Parathyroid adenoma (tissue), 2 donors: ENCODE measurements at regions not wholly inside any gene's neighbourhood (a gene's known extent, or its start where the extent isn't known, plus 50 kb on each side); places are given as distances from the start of the nearest gene placed in this dataset.

Experiments
- H2AFZ ChIP-seq: fragments of 300-600 bp; sonication (generic); one replicate; pipeline ENCODE4 v1.7.0; 2017; ENCODE audit warnings: antibody characterized with exemption, mild to moderate bottlenecking
- H3K27ac ChIP-seq: fragments of 300-600 bp; sonication (generic); one replicate; pipeline ENCODE4 v1.7.0; 2017
- H3K27me3 ChIP-seq: fragments of 300-600 bp; sonication (generic); one replicate; pipeline ENCODE4 v1.7.0; 2017; ENCODE audit warnings: low read length; ENCODE audit not compliant: control insufficient read depth, insufficient read depth
- H3K36me3 ChIP-seq: fragments of 300-600 bp; sonication (generic); one replicate; pipeline ENCODE4 v1.7.0; 2017; ENCODE audit warnings: low read length; ENCODE audit not compliant: control insufficient read depth, insufficient read depth
- H3K4me1 ChIP-seq: fragments of 300-600 bp; sonication (generic); one replicate; pipeline ENCODE4 v1.7.0; 2017; ENCODE audit warnings: control low read depth
- H3K4me2 ChIP-seq: fragments of 300-600 bp; sonication (generic); one replicate; pipeline ENCODE4 v1.7.0; 2017; ENCODE audit warnings: low read length
- H3K4me3 ChIP-seq: fragments of 300-600 bp; sonication (generic); one replicate; pipeline ENCODE4 v1.7.0; 2017; ENCODE audit warnings: low read depth, low read length
- H3K79me2 ChIP-seq: fragments of 300-600 bp; sonication (generic); one replicate; pipeline ENCODE4 v1.7.0; 2017; ENCODE audit warnings: control low read depth
- H3K9ac ChIP-seq: fragments of 300-600 bp; sonication (generic); one replicate; pipeline ENCODE4 v1.7.0; 2017; ENCODE audit warnings: mild to moderate bottlenecking
- H3K9me3 ChIP-seq: fragments of 300-600 bp; sonication (generic); one replicate; pipeline ENCODE4 v1.7.0; 2017; ENCODE audit warnings: low read length; ENCODE audit not compliant: control insufficient read depth
- TF ChIP-seq, protein P1 (sequence below): fragments of 300-600 bp; sonication (generic); IDR thresholded peaks from one replicate; pipeline ENCODE4 v1.7.0; 2017; ENCODE audit warnings: antibody characterized with exemption, mild to moderate bottlenecking
- donor health status: primary hyperparathyroidism.

GRCh38 chr4:10303291-10303690 lies 153.9 kb downstream of the ZNF518B start:
- no peak overlapping the region for H2AFZ ChIP-seq
- H3K9ac ChIP-seq = no peak overlapping the region
- TF ChIP-seq, protein P1, sequence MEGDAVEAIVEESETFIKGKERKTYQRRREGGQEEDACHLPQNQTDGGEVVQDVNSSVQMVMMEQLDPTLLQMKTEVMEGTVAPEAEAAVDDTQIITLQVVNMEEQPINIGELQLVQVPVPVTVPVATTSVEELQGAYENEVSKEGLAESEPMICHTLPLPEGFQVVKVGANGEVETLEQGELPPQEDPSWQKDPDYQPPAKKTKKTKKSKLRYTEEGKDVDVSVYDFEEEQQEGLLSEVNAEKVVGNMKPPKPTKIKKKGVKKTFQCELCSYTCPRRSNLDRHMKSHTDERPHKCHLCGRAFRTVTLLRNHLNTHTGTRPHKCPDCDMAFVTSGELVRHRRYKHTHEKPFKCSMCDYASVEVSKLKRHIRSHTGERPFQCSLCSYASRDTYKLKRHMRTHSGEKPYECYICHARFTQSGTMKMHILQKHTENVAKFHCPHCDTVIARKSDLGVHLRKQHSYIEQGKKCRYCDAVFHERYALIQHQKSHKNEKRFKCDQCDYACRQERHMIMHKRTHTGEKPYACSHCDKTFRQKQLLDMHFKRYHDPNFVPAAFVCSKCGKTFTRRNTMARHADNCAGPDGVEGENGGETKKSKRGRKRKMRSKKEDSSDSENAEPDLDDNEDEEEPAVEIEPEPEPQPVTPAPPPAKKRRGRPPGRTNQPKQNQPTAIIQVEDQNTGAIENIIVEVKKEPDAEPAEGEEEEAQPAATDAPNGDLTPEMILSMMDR = no peak
- H3K79me2 ChIP-seq = no peaks in the 10 kb centered on the region
- H3K9me3 ChIP-seq = no peaks in the 10 kb centered on the region
- no peaks in the 10 kb centered on the region for H3K4me1 ChIP-seq
- H3K27ac ChIP-seq = no peak overlapping the region
- no peak overlapping the region for H3K4me2 ChIP-seq
- H3K27me3 ChIP-seq = no peaks in the 10 kb centered on the region
- no peak overlapping the region for H3K4me3 ChIP-seq
- no peaks in the 10 kb centered on the region for H3K36me3 ChIP-seq

DNA sequence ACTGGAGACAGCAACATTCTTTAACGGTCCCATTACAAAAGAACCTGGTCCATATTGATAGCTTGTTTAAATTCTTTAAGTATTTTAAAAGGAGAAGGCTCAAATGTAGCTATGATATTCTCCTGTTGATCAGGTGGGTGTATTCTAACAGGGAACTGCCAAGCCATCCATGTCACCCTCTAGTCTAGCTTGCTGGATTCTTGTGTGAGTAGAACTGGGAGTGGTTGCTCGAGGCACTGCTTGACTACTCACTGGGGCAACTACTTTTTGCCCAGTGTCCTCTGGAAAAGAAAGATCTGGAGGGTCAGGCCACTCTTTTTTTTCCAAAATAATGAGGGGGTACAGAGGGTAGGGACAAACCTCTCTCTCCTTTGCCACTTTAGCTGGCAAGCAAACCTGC lies 155.1 kb downstream of the ZNF518B start:
- Histone ChIP-seq H3K27me3 (no peaks in the 10 kb centered on the region), H3K9me3 (no peaks in the 10 kb centered on the region), H3K4me2 (no peak overlapping the region), H3K9ac (no peak overlapping the region), H3K4me1 (no peaks in the 10 kb centered on the region), H3K27ac (no peak overlapping the region), H3K4me3 (no peak overlapping the region), H2AFZ (no peak overlapping the region), H3K79me2 (no peaks in the 10 kb centered on the region), H3K36me3 (no peaks in the 10 kb centered on the region)
- TF ChIP-seq, protein P1 = no peak

- no peaks in the 10 kb centered on the region for H3K36me3 ChIP-seq
- H3K4me3 ChIP-seq = no peak overlapping the region
- H3K4me2 ChIP-seq = no peak overlapping the region
- TF ChIP-seq, protein P1 = no peak
- no peaks in the 10 kb centered on the region for H3K27me3 ChIP-seq
- no peak overlapping the region for H3K27ac ChIP-seq
- no peak overlapping the region for H2AFZ ChIP-seq
- no peaks in the 10 kb centered on the region for H3K4me1 ChIP-seq
- H3K9ac ChIP-seq = no peak overlapping the region
- no peaks in the 10 kb centered on the region for H3K9me3 ChIP-seq
- no peaks in the 10 kb centered on the region for H3K79me2 ChIP-seq
Observed at GRCh38 chr4:10299601-10300000, 157.6 kb downstream of the ZNF518B start.

DNA sequence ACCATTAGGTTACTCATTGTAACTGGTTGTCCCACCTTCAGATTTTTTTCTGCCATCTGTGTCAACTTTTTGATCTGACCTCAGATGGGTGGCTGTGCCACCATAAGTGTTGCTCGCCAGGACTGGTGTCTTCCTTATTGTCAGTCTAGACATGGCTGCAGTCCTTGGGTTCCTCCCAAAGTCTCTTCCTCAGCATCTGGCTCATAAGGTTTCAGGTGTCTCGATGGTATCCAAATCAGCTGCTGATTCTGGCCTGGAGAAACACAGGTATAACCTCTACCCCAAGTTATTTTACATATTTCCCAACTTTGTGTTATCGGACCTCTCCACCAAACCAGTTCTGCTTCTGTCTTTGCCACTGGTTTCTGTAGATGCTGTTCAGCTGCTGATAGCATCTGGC lies 158.5 kb downstream of the ZNF518B start:
- H3K4me3 ChIP-seq = no peak overlapping the region
- no peak overlapping the region for H3K27ac ChIP-seq
- H3K9ac ChIP-seq = no peak overlapping the region
- no peak overlapping the region for H2AFZ ChIP-seq
- H3K4me1 ChIP-seq = no peaks in the 10 kb centered on the region
- TF ChIP-seq, protein P1 = no peak
- H3K36me3 ChIP-seq = no peaks in the 10 kb centered on the region
- no peaks in the 10 kb centered on the region for H3K27me3 ChIP-seq
- H3K79me2 ChIP-seq = no peaks in the 10 kb centered on the region
- H3K4me2 ChIP-seq = no peak overlapping the region
- H3K9me3 ChIP-seq = no peaks in the 10 kb centered on the region

GRCh38 chr4:10296730-10297129 lies 160.5 kb downstream of the ZNF518B start:
- Histone ChIP-seq H3K9me3 (no peaks in the 10 kb centered on the region), H3K36me3 (no peaks in the 10 kb centered on the region), H3K79me2 (no peaks in the 10 kb centered on the region), H3K9ac (no peak overlapping the region), H3K4me2 (no peak overlapping the region), H3K27me3 (no peaks in the 10 kb centered on the region), H3K27ac (no peak overlapping the region), H2AFZ (no peak overlapping the region), H3K4me3 (no peak overlapping the region), H3K4me1 (no peaks in the 10 kb centered on the region)
- TF ChIP-seq, protein P1 = no peak
